Limb (tissue), 2 donors: ENCODE measurements at regions not wholly inside any gene's neighbourhood (a gene's known extent, or its start where the extent isn't known, plus 50 kb on each side); places are given as distances from the start of the nearest gene placed in this dataset.

Experiments
- DNase-seq, 2 donors: peaks; one replicate each; pipeline ENCODE4 v3.0.0-alpha.2; 2016; ENCODE audit errors: extremely low spot score in 2 of 2

DNA sequence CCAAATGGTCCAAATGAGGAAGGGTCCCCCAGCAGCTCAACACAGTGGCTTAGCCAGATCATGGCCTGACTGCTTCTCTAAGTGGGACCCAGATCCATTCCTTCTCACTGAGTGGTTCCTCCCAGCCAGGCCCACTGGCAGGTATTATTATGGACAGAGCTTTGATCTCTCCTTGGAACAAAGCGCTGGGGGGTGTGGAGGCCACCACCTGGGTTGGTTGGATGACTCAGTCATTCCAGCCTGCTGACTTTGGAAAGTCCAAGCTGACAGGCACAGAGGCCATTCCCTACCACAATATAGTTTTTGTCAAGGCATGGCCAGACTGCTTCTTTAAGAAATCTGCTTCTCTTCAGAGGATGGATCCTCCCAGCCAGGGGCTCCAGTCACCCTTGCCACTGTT, 341.1 kb downstream of the BTG1 start:
- DNase-seq: no peak

DNA sequence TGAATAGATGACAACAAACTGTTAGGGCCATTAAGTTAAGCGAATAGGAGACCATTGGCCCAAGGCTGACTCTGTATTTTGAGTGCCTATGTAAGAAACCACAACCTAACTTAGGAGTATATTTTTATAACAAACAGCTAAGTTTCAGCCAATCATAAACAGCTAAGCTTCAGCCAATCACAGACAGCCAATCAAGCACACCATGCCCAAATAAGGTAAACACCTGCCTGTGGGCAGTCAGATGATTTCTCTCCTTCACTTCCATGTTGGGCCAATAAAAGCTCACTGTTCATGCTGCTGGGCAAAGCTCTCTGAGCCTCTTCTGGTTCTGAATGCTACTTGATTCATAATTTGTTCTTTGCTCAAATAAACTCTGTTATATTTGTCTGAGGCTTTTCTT, 344.6 kb downstream of the BTG1 start:
- no peak for DNase-seq

DNA sequence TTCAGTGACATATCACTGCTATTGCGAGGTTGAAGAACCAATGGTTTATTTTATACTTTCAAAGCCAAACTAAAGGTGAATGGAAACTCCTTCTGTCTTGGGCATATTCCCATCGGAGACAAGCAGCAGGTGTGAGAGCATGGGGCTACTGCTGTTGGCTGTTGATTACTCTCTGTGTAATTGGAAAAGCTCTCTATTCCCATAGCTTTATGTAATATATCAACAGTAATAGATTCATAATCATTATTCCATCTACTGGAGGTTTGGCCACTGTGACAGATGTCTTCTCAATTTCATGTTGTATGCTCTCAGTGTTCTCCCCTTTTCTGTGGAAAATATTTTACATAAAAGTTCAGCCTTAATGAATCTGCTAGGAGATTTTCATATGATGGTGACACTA, 352.0 kb downstream of the BTG1 start:
- no peak for DNase-seq

DNA sequence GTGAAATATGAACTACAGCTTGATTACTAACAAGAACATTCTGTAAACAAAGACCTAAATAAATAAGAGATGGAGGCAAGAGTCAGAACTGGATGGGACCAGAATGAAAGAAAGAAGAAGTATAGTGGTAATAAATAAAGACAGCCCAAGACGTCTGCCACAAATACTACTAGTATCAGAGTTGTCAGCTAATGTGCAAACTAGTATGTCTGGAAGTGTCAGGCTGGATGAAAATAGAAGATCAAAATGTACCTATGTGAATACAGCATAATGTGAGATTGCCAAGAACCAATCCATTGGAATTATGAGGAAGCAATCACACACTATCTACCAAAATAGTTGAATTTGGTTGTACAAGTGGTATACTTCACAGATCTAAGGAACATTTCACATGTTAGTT, 353.0 kb downstream of the BTG1 start:
- no peak for DNase-seq

DNA sequence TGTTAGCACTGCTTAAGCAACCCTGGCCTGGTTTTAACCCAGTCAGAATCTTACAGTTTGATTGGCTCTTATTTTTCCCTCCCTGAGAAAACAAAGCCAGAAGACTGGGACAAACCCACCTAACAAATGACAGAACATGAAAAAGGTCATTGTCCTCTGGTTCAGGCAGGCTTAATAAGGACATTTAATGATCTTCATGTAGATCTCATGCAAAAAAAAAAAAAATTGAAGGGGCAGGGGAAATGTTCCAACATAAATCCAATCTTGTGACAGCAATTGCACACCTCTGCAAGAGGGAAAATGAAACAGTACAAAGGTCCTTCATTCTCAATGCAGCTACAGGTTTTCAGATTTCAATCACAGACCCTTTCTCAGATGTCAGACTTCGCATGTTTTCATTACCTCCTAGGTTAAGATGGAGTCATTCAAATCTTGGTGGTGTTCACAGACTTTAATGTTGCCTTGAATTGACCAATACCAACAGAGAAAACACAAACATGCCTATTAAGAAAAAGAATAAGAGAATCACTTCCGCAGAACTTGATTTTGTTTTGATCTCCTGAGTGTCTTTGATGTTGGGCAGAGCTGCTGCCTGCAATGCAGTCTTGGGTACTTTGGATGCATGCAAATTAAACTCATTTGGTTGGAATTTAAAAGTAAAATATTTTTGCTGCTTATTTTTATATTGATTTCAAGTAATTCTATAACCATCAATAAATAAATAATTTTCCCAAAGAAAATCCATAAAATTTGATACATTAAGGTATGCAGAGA, 359.0 kb downstream of the BTG1 start:
- no peak for DNase-seq

DNA sequence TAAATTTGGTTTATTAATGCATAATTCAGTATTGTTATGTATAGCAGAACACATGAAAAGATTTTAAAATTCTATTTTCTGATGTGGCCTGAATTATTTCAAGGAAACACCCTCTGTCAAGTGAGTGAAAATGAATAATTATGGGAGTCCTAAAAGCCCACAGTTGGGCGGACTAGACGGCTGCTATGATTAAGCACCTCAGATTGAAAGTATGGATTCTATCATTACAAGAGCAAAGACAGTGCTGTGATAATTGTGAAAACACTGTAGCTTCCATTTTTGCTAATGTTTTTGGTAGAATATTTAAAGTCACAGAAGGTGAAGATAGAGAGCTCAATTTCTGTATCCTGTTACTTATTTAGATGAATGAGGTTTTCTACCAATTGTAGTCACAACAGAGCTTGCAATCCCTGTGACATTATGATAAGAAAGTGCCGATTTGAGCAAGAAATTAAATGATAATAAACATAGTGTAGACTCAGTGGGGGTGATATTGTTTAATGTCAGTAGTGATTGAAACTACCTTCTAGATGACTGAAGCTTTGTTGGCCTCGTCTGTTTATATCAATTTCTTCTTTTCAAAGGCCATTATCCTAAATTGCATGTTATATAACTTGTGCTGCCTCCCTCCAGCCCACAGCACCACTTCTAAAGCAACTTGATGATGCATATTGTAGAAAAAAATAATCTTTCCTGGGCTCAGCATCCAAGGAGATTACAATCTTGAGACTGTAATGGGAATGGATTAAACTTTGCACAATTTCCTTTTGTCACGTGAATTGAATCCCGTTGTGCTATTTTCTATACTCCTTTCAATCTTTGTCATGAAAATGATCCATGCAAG, 359.8 kb downstream of the BTG1 start:
- DNase-seq: no peak

DNA sequence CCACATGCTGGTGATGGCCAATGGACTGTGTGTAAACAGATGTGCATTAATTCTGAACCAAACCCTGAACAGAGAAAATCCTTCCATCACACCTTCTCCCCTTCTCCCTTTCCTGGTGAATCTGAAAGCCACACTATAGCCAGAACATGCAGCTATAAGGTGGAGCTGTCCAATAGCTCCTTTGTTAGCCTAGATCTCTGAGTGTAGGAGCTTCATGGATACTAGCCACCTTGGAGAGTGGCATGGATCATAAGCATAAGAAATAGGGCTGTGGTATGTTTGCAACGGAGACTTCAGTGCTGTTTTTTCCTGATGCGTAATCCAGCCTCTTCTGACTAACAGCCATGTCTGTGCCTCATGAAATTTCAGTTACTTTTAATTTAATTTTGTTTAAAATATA, 364.5 kb downstream of the BTG1 start:
- no peak for DNase-seq

DNA sequence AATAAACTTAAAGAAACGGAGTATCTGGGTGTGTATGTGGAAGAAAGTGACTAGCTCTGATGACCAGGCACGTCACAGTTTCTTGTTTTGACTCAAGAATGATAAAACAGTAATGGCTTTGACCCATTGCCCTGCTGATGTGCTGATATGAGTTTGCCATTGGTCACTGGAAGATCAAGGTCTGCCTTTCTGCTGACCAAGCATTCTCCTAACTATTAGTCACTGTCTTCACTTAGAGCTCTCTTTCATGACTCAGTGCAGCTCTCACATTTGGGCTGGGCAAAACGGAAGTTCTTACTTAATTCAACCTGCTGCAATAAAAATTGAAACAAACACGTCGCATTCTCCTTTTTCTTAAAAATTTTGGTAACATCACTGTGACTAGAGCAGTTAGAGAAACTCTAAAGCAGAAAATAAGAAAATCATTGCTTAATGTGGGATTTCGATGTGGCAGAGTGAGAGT, 366.7 kb downstream of the BTG1 start:
- no peak for DNase-seq

DNA sequence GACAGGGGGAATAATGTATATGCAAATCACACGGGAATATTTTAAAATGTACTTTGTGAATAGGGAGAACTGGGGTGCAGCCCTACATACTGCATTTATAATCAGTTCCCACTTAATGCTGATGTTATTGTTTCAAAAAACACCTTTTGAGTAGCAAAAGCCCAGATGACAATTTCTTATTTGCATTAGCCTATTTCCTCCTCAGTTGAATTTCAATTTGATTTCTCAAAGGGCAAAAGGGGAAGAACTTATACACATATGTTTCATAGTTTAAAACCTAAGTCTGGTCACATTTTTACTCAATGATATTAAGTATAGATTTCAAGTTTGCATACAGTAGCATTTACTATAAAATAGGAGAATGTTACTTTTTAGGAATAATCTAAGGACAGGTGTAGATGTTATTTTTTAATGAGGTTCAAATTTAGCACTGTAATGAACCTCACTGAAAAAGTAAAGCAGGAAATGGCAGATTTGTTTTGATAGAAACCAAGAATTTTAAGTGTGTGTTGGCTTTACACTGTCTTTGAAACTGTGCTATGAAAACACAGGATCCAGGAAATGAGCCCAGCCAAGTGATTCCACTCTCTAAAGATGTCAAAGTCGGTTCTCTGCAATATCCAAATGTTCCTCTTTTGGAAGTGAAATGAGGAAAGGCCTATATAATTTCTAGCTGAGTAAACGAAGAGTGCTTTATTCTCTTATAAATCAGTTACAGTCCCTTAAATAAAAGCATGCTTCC, 367.4 kb downstream of the BTG1 start:
- no peak for DNase-seq

DNA sequence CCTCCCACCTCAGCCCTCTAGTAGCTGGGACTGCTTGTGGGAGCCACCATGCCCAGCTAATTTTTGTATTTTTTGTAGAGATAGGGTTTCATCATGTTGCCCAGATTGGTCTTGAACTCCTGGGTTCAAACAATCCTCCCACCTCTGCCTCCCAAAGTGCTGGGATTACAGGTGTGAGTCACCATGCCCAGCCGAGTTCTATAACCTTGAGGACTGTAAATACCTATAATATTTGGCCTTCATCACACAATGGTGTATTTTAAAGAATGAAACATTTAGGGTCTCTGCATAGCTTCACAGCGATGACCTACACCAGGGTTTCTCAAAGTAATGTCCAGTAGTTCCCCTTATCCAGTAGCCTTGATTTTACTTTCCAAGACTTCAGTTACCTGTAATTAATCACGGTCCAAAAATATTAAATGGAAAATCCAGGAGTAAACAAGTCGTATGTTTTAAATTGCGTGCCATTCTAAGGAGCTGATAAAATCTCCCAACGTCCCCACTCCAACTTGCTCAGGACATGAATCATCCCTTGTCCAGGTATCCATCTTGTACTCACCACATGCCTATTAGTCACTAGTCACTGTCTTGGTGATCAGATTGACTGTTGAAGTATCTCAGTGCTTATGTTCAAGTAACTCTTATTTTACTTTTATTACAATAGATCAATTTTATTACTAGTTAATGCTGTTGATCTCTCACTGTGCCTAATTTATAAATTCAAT, 368.2 kb downstream of the BTG1 start:
- no peak for DNase-seq

DNA sequence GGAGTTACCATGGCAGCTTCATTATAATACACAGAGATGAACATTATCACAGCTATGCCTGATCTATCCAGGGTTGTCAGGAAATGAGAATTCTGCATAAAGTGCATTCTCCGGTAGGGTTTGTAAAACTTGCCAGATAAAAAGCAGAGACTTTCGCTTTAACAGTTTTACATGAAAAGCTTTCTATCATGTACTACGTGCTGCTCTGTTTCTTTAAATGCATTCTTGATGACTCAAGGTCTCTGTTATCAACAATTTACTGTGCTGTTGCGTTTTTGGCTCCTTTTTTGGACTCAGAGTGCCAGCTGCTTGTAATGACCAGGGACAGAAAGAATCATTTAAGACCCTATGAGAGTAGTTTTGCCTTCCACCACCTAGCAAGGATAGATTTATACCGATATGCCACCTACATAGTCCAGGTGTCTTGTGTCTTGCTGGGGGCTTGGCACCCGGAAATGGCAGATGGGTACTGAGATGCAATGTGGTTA, 371.2 kb downstream of the BTG1 start:
- DNase-seq: no peak

DNA sequence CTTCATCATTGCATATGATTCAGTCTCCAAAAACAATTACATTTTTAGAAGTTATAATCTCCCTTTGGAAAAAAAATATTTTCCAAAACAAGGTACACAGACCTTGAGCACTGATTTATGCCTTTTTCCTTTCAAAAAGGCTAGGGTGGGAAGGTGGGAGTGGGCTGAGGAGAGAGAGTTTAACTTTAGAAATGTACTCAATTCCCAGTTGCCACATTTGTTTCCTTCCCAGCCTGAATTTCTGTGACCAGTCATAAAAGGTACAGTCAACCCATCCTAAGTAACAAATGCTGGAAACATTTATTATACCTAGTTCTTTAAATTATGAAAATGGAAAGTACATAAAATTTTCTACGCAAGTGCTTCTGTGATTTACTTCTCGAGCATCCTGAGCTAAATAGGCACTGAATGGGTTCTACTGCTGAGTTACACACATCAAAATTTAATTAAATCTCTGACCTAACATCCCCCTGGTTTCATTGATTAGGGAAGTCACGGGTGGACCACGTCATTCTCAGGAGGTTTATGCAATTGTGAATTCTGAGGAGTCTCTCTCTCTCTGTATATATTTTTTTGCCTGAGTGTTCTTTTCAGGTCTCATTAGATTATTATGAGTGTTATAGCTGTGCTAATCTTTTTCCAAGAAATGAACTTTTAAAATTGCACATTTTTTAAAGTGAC, 371.8 kb downstream of the BTG1 start:
- no peak for DNase-seq

DNA sequence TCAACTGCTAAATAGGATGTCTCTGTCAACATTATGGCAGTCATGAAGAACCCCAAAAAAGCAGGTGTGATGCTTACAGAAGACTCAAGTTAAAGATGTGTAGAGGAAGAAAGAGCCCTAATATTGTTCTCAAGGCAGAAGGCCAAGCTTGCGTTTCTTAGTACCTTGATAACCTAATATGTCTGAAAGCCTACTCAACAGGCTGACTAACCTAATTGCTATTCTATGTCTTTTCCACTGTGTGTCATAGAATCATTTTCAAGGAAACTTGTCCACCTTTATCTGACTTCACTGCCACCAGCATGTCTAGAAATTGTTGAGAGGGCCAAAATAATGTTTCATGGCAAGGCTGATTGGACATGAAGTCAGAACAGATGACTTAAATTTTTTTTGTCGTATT, 373.2 kb downstream of the BTG1 start:
- DNase-seq: no peak

DNA sequence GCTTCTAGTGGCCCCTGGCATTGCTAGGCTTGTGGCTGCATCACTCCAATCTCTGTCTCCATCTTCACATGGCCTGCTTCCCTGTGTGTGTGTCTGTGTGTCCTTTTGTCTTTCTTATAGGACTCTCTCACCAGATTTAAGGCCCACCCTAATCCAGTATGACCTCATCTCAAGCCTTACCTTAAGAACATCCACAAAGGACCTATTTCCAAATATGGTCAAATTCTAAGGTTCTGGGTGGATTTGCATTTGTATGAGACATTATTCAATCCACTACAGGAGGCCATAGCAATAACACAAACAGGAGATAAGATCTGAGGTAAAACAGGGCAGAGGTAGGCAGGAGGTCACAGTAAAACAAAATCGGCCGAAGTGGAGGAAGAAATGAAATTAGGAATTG, 375.9 kb downstream of the BTG1 start:
- DNase-seq: no peak

DNA sequence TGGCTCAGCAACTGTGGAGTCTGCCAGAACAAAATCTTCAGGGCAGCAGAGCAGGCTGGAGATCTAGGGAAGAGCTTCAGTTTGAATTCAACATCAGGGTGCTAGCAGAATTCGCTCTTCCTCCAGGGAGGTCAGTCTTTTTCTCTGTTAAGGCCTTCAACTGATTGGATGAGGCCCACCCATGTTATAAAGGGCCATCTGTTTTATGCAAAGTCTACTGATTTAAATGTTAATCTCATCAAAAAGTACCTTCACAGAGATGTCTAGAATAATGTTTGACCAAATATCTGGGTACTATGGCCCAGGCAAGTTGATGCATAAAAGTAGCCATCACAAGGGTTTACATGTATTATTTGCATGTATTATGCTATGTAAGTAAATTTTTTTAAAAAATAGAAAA, 378.4 kb downstream of the BTG1 start:
- DNase-seq: no peak

DNA sequence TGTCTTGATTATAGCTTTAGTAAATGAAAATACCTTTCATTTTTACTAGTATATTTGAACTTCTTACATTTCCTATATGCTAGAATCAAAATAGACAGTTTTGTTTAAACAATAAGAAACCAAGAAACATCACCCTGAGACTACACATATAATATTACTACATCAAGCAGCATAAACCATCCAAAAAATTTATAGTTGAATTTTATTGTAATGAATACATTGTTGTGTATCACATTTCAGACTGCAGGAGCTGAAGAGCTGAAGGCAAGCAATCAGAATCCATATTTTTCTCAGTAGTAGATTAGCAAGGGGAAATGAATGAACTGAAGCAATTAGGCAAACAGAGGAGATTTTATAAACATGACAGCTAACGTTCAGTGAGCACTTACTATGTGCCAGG, 379.2 kb downstream of the BTG1 start:
- DNase-seq: no peak

DNA sequence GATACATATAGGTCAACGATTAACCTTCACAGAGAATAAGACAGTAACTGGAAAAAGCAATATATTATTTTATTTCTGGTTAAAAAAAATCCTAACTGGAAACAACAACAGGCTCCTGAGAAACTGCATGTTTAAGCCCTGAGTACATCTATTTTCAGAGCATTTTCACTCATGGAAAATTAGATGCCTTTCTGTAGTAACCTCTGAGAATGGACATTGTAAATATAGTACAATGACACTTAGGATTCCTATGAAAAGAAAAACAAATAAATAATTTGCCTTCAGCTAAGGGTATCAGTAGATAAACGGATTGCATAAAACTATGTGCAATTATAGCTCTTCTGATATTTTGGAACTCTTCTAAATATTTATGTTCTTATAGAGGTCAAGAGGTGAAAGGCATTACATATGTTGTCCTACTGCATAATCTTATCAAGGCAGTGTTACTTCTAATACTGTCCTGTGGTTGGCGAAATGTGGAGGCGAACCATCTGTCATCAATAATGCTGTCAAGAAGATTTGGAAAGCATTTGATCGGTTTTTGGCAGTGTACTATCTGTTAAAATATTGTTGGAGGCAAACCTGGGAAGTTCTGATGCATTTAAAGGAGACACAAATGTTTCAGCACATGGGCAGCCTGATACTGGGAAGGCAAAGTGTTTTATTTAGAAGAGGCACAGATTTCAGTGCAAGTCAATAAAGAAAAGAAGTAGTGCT, 381.8 kb downstream of the BTG1 start:
- no peak for DNase-seq

DNA sequence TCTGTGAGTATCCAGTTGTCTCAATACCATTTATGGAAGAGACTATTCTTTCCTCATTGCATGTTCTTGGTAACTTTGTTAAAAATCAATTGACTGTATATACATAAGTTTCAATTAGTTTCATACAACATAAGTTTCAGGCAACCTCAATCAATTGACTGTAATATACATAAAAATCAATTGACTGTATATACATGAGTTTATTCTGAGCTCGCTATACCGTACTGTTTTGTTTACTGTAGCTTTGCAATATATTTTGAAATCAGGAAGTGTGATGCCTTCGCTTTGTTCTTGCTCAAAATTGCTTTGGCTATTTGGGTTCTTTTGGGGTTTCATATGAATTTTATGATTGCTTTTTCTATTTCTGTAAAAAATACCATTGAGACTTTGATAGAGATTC, 392.0 kb downstream of the BTG1 start:
- no peak for DNase-seq

DNA sequence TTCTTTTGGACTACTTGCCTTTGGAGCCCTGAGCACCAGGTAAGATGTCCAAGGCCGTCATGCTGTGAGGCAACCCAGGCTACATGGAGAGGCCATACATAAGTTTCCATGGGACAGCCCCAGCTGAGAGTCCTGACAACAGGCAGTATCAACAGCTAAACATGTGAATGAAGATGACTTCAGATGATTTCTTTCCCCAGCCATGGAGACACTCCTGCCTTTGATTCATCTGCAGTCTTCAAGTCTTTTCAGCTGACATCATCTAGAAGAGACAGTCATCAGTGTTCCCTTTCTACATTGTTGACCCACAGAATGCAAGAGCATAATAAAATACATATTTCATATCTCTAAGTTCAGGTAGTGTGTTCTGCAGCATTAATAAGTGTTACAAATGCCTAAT, 398.7 kb downstream of the BTG1 start:
- DNase-seq: no peak

DNA sequence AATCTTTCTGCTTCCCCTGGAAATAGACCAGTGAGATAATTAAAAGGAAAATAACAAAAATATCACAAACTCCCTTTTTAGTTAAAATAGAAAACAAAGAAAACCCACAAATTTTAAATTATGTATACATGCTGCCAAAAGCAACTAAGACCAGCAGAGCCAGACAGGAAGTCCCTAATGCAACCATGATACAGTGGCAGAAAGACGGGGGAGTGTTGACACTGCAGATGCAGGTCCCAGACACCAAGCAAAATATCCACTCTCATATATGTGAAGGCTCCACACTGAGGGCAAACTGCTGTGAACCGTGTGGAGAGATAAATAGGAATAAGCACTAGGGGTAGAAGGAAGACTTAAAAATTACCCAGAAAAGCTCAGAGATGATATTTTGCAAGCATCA, 401.0 kb downstream of the BTG1 start:
- no peak for DNase-seq
